Suppressor macrophage treated with lipopolysaccharide for 4 hours (primary cell): ENCODE measurements at regions not wholly inside any gene's neighbourhood (a gene's known extent, or its start where the extent isn't known, plus 50 kb on each side); places are given as distances from the start of the nearest gene placed in this dataset.
A peak's percentile ranks its signal among the peaks of the same experiment; 100 is the strongest.
"Not testable (repeated sequence)": the region's sequence is repeated elsewhere in the genome, so short reads cannot be mapped to it uniquely, and the experiment has no call there.

Experiments
- DNase-seq: peaks from one replicate; pipeline ENCODE4 v3.0.0-alpha.2; 2020

GRCh38 chr12:68479896-68480291 is 130.8 kb upstream of the RAP1B start:
- DNase-seq, result no peak

- no peak for DNase-seq
These were observed 130.2 kb upstream of the RAP1B start for GRCh38 chr12:68480526-68480925.

DNA sequence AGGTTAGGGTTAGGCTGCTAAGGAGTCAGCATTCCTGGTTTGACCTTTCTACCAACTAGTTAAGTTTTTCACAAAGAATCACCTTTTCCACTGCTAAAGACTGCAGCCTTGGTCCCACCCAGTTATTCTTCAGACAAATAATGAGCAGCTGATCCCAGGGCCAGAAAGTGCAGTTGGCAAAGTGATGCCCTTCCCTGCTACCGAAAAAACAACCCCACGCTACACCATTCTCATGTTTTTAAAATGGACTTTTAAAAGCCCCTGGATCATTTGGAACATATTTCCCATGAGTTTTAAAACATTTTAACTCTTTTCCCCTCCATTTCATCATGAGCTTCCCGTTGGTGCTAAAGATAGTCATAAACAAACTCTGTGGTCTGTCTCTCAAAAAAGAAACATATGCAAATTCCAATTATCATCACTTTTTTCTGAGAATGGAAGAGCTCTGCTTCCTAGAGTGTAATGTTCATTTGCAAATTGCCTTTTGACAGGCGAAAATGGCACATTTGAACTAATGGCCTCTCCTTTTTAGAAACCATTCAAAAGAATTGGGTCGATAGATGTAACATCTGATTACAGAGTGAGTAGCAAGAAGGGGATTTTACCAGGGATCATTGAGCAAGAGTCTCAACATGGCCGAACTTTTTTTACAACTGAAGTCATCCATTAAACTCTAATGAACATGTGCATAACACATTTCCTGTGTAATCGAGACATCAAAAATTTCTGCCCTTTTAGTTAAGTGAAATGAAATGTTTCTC is 129.3 kb upstream of the RAP1B start:
- DNase-seq, result peak; percentile 67

DNA sequence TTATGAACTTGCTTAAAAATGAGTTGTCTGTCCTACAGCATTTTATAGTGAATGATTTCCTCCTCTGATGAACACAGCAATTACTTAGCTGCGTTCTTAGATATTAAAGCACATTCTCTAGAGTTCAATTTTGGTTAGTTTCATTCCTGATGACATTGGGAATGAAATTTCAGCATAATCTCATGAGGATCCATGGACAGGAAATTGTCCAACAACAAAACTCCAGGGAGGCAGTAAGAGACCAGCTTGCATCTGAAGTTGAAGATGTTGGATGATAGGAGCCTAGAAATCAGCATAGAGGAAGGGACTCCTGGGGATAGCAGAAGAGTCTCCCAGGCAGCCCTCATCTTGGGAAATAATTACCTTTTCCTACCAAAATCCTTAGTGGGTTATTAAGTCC is 128.7 kb upstream of the RAP1B start:
- DNase-seq, result no peak

DNA sequence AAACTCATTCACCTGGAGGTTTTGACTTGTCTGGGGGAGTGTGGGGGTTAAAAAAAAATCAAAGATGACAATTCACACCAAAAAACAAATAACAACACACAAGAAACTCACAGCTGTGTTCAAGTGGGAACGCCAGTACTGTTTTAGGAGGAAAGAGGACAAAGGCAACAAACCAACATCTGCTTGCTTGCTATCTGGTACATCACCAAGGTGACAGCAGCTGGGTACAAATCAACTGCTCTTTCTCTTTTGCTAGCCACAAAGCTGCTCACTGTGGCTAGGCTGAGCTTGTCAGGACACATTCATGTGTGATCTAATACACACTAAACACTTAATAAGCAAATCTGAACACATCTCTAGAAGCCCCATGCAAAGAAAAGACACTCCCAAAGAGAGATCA is 128.0 kb upstream of the RAP1B start:
- peak; percentile 9 for DNase-seq

- DNase-seq, result peak; percentile 75
These were observed 126.9 kb upstream of the RAP1B start for GRCh38 chr12:68483592-68484383.

DNA sequence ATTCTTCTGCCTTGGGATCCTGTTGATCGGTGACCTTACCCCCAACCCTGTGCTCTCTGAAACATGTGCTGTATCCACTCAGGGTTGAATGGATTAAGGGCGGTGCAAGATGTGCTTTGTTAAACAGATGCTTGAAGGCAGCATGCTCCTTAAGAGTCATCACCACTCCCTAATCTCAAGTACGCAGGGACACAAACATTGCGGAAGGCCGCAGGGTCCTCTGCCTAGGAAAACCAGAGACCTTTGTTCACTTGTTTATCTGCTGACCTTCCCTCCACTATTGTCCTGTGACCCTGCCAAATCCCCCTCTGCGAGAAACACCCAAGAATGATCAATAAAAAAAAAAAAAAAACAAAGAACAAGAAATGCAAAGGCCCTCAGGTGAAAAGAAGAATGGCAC is 126.1 kb upstream of the RAP1B start:
- not testable (repeated sequence) for DNase-seq

DNA sequence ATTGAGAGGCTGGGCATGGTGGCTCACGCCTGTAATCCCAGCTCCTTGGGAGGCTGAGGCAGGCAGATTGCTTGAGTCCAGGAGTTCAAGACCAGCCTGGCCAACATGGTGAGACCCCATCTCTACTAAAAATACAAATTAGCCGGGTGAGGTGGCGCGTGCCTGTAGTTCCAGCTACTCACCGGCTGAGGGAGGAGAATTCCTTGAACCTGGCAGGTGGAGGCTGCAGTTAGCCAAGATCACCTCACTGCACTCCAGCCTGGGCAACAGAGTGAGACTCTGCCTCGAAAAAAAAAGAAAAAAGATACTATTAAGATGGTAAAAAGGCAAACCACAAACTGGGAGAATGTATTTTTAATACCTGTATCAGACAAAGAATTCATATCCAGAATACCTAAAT is 124.2 kb upstream of the RAP1B start:
- DNase-seq, result not testable (repeated sequence)

DNA sequence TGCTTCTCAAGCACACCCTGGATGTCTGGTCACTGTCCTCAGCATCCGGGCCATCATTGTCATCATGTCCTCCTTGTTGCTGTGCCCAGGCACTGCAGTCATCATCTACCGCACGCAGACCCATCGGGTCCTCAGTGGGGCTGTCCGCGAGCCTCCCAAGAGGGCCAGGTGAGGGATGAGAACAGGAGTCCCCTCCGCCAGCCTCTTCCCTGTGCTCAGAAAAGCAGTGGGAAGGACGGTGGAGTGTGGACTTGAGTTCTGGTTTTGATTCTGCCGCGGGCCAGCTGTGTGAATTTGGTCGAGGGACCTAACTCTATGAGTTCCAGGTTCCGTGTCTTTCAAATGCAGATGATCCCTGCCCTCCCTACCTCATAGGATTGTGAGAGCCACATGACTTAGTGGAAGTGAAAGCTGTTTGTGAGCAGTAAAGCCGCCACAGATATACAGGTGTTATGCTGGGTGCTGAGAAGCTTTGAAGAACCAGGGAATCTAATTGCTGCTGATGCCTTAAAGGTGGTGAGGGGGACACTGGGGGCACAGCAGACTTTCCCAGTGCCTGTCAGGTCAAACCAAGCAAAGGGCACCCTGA is 122.9 kb upstream of the RAP1B start:
- no peak for DNase-seq

DNA sequence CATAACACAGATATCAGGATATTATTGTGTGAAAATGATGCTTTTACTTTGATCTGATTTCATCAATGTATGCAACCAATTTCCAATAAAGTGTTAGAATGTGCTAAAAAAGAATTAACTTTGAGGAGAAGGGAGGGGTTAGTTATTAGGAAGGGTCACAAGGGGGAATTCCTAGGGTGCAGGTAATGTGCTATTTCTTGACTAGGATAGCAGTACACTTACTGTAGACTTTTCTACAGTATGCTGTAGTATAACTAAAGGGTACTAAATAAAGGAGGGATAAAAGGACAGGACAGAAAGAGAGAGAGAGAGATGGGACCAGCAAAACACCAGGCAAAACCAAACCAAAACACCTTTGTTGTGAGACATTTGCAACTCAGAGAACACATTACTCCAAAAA is 121.4 kb upstream of the RAP1B start:
- no peak for DNase-seq

- no peak for DNase-seq
These were observed 120.2 kb upstream of the RAP1B start for GRCh38 chr12:68490476-68490875.

DNA sequence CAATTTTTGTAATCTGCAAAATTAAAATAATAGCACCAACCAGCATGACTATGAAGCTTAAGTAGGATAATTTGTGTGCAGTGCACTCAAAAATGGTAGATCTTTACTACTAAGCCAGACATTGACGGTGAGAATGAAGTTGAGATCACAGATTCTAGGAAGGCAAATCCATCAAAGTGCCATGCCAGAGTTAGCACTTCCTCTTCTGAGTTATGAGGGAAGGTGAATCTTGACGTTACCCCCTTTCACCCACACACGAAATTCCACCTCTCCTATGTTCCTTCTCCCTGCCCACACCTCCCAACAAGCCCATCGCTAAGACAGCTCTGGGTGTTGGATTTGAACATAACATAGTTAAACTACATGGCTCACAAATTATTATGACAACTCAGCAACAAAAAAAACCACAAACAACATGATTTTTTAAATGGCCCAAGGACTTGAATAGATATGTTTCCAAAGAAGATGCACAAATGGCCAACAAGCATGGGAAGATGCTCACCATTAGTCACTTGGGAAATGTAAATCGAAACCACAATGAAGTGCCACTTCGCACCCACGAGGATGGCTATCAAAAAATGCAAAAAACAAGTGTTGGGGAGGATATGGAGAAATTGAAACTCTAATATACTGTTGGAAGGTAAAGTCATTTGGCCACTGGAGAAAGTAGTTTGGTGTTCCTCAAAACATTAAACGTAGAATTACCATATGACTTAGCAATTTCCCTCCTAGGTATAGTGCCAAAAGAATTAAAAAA is 119.3 kb upstream of the RAP1B start:
- no peak for DNase-seq

DNA sequence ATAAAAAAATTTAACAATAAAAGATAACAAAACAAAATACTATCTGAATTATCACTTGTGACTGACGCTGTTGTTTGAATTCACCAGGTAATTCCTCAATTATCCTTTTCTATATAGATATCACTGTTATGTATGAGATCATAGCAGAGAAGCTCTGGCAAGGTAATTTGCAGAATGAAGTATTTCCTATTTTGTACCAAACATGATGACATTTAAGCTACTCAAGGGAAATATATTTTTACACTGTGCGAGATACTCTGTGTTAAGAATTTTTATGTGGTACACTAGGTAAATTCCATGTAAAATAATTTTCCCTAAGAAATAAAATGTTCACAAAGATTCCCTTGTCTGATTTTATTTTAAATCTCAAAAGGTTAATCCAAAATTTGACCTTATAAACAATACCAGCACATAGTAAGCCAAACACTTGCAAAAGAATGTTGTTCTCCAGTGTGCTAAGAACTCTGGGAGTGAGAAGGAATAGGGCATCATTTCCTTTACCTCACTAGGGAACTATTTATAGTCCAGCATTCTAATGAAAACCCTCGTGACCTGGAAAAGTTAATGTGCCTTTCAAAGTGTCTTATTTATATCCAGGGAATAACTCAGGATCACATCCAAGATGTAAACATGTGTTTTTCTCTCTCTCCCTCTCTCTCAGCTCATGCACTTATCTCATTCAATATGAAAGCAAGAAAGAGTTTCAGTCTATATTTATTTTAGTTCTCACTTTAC is 115.2 kb upstream of the RAP1B start:
- DNase-seq, result no peak

GRCh38 chr12:68497107-68497506 is 113.6 kb upstream of the RAP1B start:
- peak; percentile 54 for DNase-seq

DNA sequence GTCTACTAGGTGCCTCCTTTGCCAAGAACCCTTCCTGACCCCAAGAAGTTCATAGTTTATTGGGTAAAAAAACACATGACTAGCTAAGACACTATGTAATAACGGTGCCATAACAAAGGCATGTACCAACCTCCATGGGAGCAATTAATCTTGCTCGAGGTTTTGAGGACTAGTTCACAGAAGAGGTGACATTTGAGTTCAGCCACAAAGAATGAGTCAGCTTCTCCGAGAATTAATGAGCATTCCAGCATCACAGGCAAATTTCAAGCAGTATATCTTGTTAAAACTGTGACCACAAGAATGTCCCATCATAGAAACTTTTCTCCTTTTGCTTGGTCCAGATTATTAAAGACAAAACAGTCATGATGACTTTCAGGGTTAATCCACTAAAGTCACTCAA is 113.0 kb upstream of the RAP1B start:
- peak; percentile 44 for DNase-seq

DNA sequence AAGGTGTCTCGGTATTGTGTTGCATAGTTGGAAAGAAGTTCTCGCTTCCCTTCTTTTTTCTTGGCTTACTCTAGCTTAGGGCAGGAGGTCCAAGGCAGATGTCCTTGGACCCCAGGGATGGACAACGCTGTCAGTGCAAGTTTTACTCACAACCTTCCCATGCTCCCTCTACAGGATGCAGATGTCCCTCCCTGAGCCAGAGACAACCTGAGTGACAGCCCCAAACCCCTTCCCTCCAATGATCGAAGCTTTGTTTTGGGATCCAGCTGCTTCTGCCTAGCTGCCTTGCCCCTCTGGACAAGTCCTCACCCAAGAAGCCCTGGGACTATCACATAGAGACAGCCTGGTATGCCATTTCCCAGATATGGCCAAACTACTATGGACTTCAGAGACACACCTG is 112.0 kb upstream of the RAP1B start:
- DNase-seq, result no peak

- no peak for DNase-seq
These were observed 111.1 kb upstream of the RAP1B start for GRCh38 chr12:68499616-68500015.

GRCh38 chr12:68501226-68501625 is 109.5 kb upstream of the RAP1B start:
- no peak for DNase-seq

GRCh38 chr12:68505970-68506369 is 104.7 kb upstream of the RAP1B start:
- DNase-seq, result peak; percentile 86

GRCh38 chr12:68506619-68507018 is 104.1 kb upstream of the RAP1B start:
- peak; percentile 40 for DNase-seq

DNA sequence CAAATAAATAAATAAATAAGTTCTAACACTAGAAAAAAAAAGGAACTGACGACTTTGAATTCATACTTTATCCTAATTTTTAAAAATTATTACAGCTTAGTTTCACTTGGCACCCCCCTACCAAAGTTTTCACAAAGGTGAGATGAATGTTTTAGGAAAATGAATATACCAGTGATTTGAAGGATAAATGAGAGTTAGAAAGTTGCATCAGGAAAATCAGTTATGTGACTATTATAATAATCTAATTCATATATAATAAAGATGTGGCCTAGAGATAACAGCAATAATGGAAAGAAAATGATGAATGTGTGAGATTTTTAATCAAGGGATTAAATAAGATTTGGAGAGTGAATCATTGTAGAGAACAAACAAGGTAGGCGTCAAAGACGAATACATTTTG is 103.0 kb upstream of the RAP1B start:
- DNase-seq, result no peak

GRCh38 chr12:68508576-68508975 is 102.1 kb upstream of the RAP1B start:
- no peak for DNase-seq

GRCh38 chr12:68509242-68509641 is 101.5 kb upstream of the RAP1B start:
- DNase-seq, result no peak
